ENCODE measurements at regions not wholly inside any gene's neighbourhood (a gene's known extent, or its start where the extent isn't known, plus 50 kb on each side); places are given as distances from the start of the nearest gene placed in this dataset.

DNA sequence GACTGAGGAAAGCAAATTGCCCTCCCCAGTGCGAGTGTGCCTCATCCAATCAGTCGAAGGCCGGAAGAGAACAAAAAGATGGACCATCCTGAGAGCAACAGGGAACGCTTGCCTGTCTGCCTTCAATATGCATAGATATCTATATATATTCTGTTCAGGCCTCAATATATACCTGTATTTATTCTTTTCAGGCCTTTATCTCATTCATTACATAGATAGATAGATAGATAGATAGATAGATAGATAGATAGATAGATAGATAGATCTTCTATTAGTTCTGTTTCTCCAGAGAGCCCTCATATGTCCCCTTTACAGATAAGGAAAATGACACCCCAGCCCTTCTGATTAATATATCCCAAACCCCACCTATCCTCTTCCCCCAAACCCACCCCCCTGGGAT, 55.1 kb upstream of the LMO2 start:
- TF ChIP-seq POLR2AphosphoS5 (IDR thresholded peaks at IDR 0.05; ENCODE audit: insufficient read depth, low read depth, low read length) (no peak), GATA2 (IDR thresholded peaks at IDR 0.05; ENCODE audit: insufficient read depth, insufficient read length, low read depth, low read length) (no peak), EZH2 (IDR thresholded peaks at IDR 0.05; ENCODE audit: borderline replicate concordance, low read depth, low read length, severe bottlenecking) (no peak), MYC (IDR thresholded peaks at IDR 0.05; ENCODE audit: low read depth, low read length) (no peak), FOS (IDR thresholded peaks at IDR 0.05; ENCODE audit: borderline replicate concordance, insufficient read depth, low read length) (no peak), POLR2A (IDR thresholded peaks at IDR 0.05; ENCODE audit: low read depth, low read length) (no peak), JUN (IDR thresholded peaks at IDR 0.05; ENCODE audit: borderline replicate concordance, insufficient read depth, insufficient read length, low read depth) (no peak)
- TF ChIP-seq, protein P1, sequence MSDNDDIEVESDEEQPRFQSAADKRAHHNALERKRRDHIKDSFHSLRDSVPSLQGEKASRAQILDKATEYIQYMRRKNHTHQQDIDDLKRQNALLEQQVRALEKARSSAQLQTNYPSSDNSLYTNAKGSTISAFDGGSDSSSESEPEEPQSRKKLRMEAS (IDR thresholded peaks at IDR 0.05; ENCODE audit: insufficient read depth, insufficient read length), result no peak
- TF ChIP-seq, protein P2, sequence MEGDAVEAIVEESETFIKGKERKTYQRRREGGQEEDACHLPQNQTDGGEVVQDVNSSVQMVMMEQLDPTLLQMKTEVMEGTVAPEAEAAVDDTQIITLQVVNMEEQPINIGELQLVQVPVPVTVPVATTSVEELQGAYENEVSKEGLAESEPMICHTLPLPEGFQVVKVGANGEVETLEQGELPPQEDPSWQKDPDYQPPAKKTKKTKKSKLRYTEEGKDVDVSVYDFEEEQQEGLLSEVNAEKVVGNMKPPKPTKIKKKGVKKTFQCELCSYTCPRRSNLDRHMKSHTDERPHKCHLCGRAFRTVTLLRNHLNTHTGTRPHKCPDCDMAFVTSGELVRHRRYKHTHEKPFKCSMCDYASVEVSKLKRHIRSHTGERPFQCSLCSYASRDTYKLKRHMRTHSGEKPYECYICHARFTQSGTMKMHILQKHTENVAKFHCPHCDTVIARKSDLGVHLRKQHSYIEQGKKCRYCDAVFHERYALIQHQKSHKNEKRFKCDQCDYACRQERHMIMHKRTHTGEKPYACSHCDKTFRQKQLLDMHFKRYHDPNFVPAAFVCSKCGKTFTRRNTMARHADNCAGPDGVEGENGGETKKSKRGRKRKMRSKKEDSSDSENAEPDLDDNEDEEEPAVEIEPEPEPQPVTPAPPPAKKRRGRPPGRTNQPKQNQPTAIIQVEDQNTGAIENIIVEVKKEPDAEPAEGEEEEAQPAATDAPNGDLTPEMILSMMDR (IDR thresholded peaks at IDR 0.05; ENCODE audit: extremely low read depth in 1 of 2, insufficient read depth in 1 of 2, low read depth in 1 of 2, low read length in 2 of 2), result no peak
- H3K4me1 ChIP-seq (ENCODE audit: control insufficient read depth, extremely low read depth, insufficient read depth, low read length), result peaks cover 14% of the 10 kb centered on the region
- H3K27ac ChIP-seq (ENCODE audit: insufficient read depth, low read depth, low read length), result no peak overlapping the region
- H3K27me3 ChIP-seq (ENCODE audit: control insufficient read depth in 2 of 2, insufficient read depth in 2 of 2, low read length in 2 of 2), result no peaks in the 10 kb centered on the region
- intact Hi-C loops (cut with micrococcal nuclease), result no loop called here
- FAIRE-seq (no peak), DNase-seq (ENCODE audit: low read depth, low spot score) (no peak)
- H3K9me1 ChIP-seq (replicated peaks; ENCODE audit: control insufficient read depth, extremely low read depth, insufficient read depth, low read length), result no peaks in the 10 kb centered on the region
- no peak overlapping the region for H3K9ac ChIP-seq (replicated peaks; ENCODE audit: extremely low read depth, insufficient read depth, low read length)
- no peaks in the 10 kb centered on the region for H3K9me3 ChIP-seq (replicated peaks; ENCODE audit: control insufficient read depth, insufficient read depth, low read length)
- H3K79me2 ChIP-seq (ENCODE audit: control insufficient read depth, insufficient read depth, low read length), result no peaks in the 10 kb centered on the region
- no peaks in the 10 kb centered on the region for H4K20me1 ChIP-seq (replicated peaks; ENCODE audit: control insufficient read depth, extremely low read depth, insufficient read depth, low read length)
- ChIA-PET CTCF (no interaction called here), POLR2A (interaction anchor here (0.7 kb wide), 1 partner anchor 79 kb away, joined by 7 read pairs; no protein-coding TSS in a partner anchor)
- no peaks in the 10 kb centered on the region for H3K36me3 ChIP-seq (ENCODE audit: control insufficient read depth in 2 of 2, extremely low read depth in 1 of 2, insufficient read depth in 2 of 2, low read length in 2 of 2)
- H2AFZ ChIP-seq (ENCODE audit: low read depth, low read length), result no peak overlapping the region
- BruUV-seq (replicated peaks), result no TSS peak
- no peak overlapping the region for H3K4me2 ChIP-seq (ENCODE audit: insufficient read depth, low read length)
- dilution Hi-C loops (cut with MboI; ENCODE audit: extremely low pct_ligation_motif_present, low sequenced_read_pairs), result no loop called here
- H3K4me3 ChIP-seq (replicated peaks in 1 of 3; ENCODE audit: insufficient read depth in 1 of 3, low read depth in 1 of 3, low read length in 3 of 3), result no peak overlapping the region
